Trophoblast cell (in vitro differentiated cells and primary cell): ENCODE measurements at regions not wholly inside any gene's neighbourhood (a gene's known extent, or its start where the extent isn't known, plus 50 kb on each side); places are given as distances from the start of the nearest gene placed in this dataset.

Experiments used
- DNase-seq, 2 donors: peaks; one replicate each; pipeline ENCODE4 v3.0.0-alpha.2; 2016
- H2AFZ ChIP-seq: 2 replicates; pipeline ENCODE4 v1.6.1; 2013; ENCODE audit warnings: low read length, moderate library complexity, mild to moderate bottlenecking; ENCODE audit not compliant: insufficient read depth, poor library complexity
- H2AK5ac ChIP-seq: 2 replicates; pipeline ENCODE4 v1.6.1; 2013; ENCODE audit warnings: mild to moderate bottlenecking, low read length
- H2BK120ac ChIP-seq: 2 replicates; pipeline ENCODE4 v1.6.1; 2013; ENCODE audit warnings: low read length, mild to moderate bottlenecking, moderate library complexity; ENCODE audit not compliant: insufficient read depth, poor library complexity
- H2BK12ac ChIP-seq: 2 replicates; pipeline ENCODE4 v1.6.1; 2013; ENCODE audit warnings: mild to moderate bottlenecking, low read length, moderate library complexity
- H2BK5ac ChIP-seq: 2 replicates; pipeline ENCODE4 v1.6.1; 2013; ENCODE audit warnings: low read length, low read depth, moderate library complexity, mild to moderate bottlenecking; ENCODE audit not compliant: poor library complexity
- H3K14ac ChIP-seq: 2 replicates; pipeline ENCODE4 v1.6.1; 2013; ENCODE audit warnings: mild to moderate bottlenecking, low read length
- H3K18ac ChIP-seq: 2 replicates; pipeline ENCODE4 v1.6.1; 2013; ENCODE audit warnings: mild to moderate bottlenecking, low read length
- H3K23ac ChIP-seq: 2 replicates; pipeline ENCODE4 v1.6.1; 2013; ENCODE audit warnings: low read length
- H3K27ac ChIP-seq: 2 replicates; pipeline ENCODE4 v1.5.1; 2013; ENCODE audit warnings: low read depth, mild to moderate bottlenecking, inconsistent platforms, low read length, moderate library complexity
- H3K27me3 ChIP-seq: 2 replicates; pipeline ENCODE4 v1.6.1; 2013; ENCODE audit warnings: inconsistent platforms, mild to moderate bottlenecking, low read length, moderate library complexity; ENCODE audit not compliant: insufficient read depth
- H3K36me3 ChIP-seq, 2 experiments: 1 replicate in 1 of 2; 2 replicates in 1 of 2; pipeline ENCODE4 v1.6.1; 2013; ENCODE audit warnings: low read length in 2 of 2, mild to moderate bottlenecking in 2 of 2, moderate library complexity in 1 of 2; ENCODE audit not compliant: insufficient read depth in 2 of 2, control insufficient read depth in 1 of 2
- H3K4ac ChIP-seq: 2 replicates; pipeline ENCODE4 v1.6.1; 2013; ENCODE audit warnings: low read depth, mild to moderate bottlenecking, low read length, moderate library complexity
- H3K4me1 ChIP-seq, 2 experiments: 1 replicate in 1 of 2; 2 replicates in 1 of 2; pipeline ENCODE4 v1.6.1; 2013; ENCODE audit warnings: low read length in 2 of 2, mild to moderate bottlenecking in 2 of 2, moderate library complexity in 1 of 2; ENCODE audit not compliant: insufficient read depth in 2 of 2, control insufficient read depth in 1 of 2
- H3K4me2 ChIP-seq: 2 replicates; pipeline ENCODE4 v1.6.1; 2013; ENCODE audit warnings: inconsistent platforms, mild to moderate bottlenecking, low read length, moderate library complexity
- H3K4me3 ChIP-seq: 2 replicates; pipeline ENCODE4 v1.5.1; 2013; ENCODE audit warnings: mild to moderate bottlenecking, low read depth, low read length, inconsistent platforms
- H3K79me1 ChIP-seq: one replicate; pipeline ENCODE4 v1.6.1; 2013; ENCODE audit warnings: low read length
- H3K79me2 ChIP-seq: 2 replicates; pipeline ENCODE4 v1.6.1; 2013; ENCODE audit warnings: low read length, mild to moderate bottlenecking; ENCODE audit not compliant: control insufficient read depth, insufficient read depth, poor library complexity
- H3K9ac ChIP-seq: 2 replicates; pipeline ENCODE4 v1.6.1; 2013; ENCODE audit warnings: mild to moderate bottlenecking, low read length
- H3K9me3 ChIP-seq: 2 replicates; pipeline ENCODE4 v1.6.1; 2013; ENCODE audit warnings: low read depth, mild to moderate bottlenecking, control low read depth, inconsistent platforms, low read length; ENCODE audit not compliant: insufficient read depth
- H4K12ac ChIP-seq: 2 replicates; pipeline ENCODE4 v1.6.1; 2013; ENCODE audit warnings: low read depth, mild to moderate bottlenecking, low read length, moderate library complexity
- H4K8ac ChIP-seq: 2 replicates; pipeline ENCODE4 v1.6.1; 2013; ENCODE audit warnings: low read depth, mild to moderate bottlenecking, low read length, moderate library complexity
- H4K91ac ChIP-seq: one replicate; pipeline ENCODE4 v1.6.1; 2013; ENCODE audit warnings: low read depth, mild to moderate bottlenecking, low read length, moderate library complexity
- WGBS: extraction: QIAGEN DNeasy Blood & Tissue Kit; methylation state at CpG from one replicate; pipeline ENCODE4 v1.1.7; 2013; ENCODE audit warnings: missing lambda C conversion rate; ENCODE audit not compliant: insufficient read length, insufficient coverage; ENCODE audit errors: extremely low coverage; 5-methylcytosine and 5-hydroxymethylcytosine counted together

DNA sequence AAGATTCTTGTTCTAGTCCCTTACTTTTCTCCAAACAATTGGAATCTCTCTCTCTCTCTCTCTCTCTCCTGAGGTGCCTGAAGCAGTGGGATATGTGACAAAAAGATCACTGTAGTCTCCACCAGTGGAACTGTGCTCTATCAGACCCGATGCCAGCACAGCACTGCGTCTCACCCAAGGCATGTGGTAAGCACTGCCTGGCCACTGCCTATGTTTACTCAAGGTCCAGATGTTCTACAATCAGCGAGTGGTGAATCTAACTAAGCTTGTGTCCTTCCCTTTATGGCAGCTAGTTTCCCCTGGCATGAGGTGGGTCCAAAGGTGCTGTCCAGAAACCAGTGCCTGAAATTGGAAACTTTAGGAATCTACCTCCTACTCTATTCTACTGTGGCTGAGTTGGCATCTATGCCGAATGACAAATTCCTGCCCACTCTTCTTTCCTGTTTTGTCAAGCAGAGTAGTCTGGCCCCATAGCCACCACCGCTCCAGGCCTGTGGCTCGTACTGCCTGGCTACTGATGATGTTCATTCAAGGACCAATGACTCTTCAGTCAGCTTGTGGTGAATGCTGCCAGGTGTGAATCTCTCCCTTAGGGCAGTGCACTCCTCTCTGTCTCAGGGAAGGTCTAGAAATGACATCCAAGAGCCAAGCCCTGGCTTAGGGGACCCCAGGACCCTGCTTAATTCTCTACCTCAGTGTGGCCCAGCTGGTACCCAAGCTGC is 416.5 kb downstream of the TEX13C start:
- no peak overlapping the region for H2AFZ ChIP-seq
- no peaks in the 10 kb centered on the region for H3K79me2 ChIP-seq
- H3K4me2 ChIP-seq: no peak overlapping the region
- H3K14ac ChIP-seq: no peak overlapping the region
- H2AK5ac ChIP-seq: no peak overlapping the region
- no peak overlapping the region for H4K8ac ChIP-seq
- no peak overlapping the region for H2BK120ac ChIP-seq
- no peak overlapping the region for H3K23ac ChIP-seq
- no peaks in the 10 kb centered on the region for H3K79me1 ChIP-seq
- no peaks in the 10 kb centered on the region for H3K9me3 ChIP-seq
- no peak overlapping the region for H4K91ac ChIP-seq
- H3K27me3 ChIP-seq: no peaks in the 10 kb centered on the region
- H3K4ac ChIP-seq: no peak overlapping the region
- H2BK12ac ChIP-seq: no peak overlapping the region
- no CpG with 5 or more reads among the region's 6 CpGs for WGBS
- no peak for DNase-seq
- H3K4me3 ChIP-seq: no peak overlapping the region
- no peak overlapping the region for H2BK5ac ChIP-seq
- H3K27ac ChIP-seq: no peak overlapping the region
- no peak overlapping the region for H4K12ac ChIP-seq
- H3K4me1 ChIP-seq: no peaks in the 10 kb centered on the region
- no peak overlapping the region for H3K18ac ChIP-seq
- H3K36me3 ChIP-seq: no peaks in the 10 kb centered on the region
- H3K9ac ChIP-seq: no peak overlapping the region

DNA sequence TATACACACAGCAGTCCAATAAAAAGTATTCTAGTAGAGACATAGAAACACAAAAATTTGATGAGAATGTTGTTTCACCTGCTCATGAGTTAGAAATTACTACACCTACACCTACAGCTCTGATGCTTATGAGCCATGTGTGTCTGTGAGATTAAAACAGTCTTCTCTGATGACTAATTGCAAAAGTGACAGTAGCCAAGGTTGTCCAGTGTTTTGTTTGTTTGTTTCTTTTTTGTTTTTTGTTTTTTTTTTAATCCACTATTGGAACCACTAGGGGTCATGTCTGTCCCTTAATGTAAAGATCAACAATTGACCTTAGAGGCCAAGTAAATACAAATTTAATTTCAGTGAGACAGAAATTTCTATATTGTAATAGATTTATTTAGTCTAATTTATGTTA is 423.1 kb downstream of the TEX13C start:
- H3K4me3 ChIP-seq: no peak overlapping the region
- H2AK5ac ChIP-seq: no peak overlapping the region
- H3K18ac ChIP-seq: no peak overlapping the region
- H3K4me2 ChIP-seq: no peak overlapping the region
- H3K23ac ChIP-seq: no peak overlapping the region
- H2BK5ac ChIP-seq: no peak overlapping the region
- H3K79me1 ChIP-seq: no peaks in the 10 kb centered on the region
- DNase-seq: no peak
- H3K14ac ChIP-seq: no peak overlapping the region
- H3K27ac ChIP-seq: no peak overlapping the region
- no peaks in the 10 kb centered on the region for H3K36me3 ChIP-seq
- no peak overlapping the region for H3K9ac ChIP-seq
- H4K91ac ChIP-seq: no peak overlapping the region
- H2AFZ ChIP-seq: no peak overlapping the region
- no peaks in the 10 kb centered on the region for H3K4me1 ChIP-seq
- no peaks in the 10 kb centered on the region for H3K27me3 ChIP-seq
- H3K4ac ChIP-seq: no peak overlapping the region
- no peak overlapping the region for H4K12ac ChIP-seq
- no peak overlapping the region for H2BK12ac ChIP-seq
- no peaks in the 10 kb centered on the region for H3K79me2 ChIP-seq
- H4K8ac ChIP-seq: no peak overlapping the region
- H3K9me3 ChIP-seq: no peaks in the 10 kb centered on the region
- no peak overlapping the region for H2BK120ac ChIP-seq

DNA sequence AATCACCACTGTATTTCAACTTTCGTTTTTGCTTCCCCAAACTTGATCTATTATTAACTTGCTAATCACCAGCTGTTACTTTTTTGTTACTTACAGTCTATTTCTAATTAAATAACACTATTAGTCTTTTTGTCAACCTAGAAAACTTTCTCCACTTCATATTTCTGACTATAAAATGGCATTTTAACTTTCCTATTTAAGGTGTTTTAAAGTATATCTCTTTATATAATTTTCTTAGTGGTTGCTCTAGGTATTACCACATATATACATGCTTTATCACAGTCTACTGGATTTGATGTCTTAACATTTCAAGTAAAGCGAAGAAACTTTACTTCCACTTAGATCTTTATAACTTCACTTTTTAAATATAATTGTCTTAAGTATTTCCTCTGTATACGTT is 421.2 kb downstream of the DCAF12L2 start:
- no CpG with 5 or more reads among the region's 3 CpGs for WGBS
- no peak for DNase-seq
- Histone ChIP-seq H2BK120ac (no peak overlapping the region), H3K79me1 (no peaks in the 10 kb centered on the region), H3K23ac (no peak overlapping the region), H3K36me3 (no peaks in the 10 kb centered on the region), H3K9ac (no peak overlapping the region), H3K18ac (no peak overlapping the region), H3K79me2 (no peaks in the 10 kb centered on the region), H2BK12ac (no peak overlapping the region), H3K27ac (no peak overlapping the region), H3K14ac (no peak overlapping the region), H3K4me2 (no peak overlapping the region), H4K91ac (no peak overlapping the region), H4K12ac (no peak overlapping the region), H3K4ac (no peak overlapping the region), H3K9me3 (no peaks in the 10 kb centered on the region), H3K27me3 (no peaks in the 10 kb centered on the region), H3K4me3 (no peak overlapping the region), H4K8ac (no peak overlapping the region), H2AK5ac (no peak overlapping the region), H2BK5ac (no peak overlapping the region), H3K4me1 (no peaks in the 10 kb centered on the region), H2AFZ (no peak overlapping the region)

DNA sequence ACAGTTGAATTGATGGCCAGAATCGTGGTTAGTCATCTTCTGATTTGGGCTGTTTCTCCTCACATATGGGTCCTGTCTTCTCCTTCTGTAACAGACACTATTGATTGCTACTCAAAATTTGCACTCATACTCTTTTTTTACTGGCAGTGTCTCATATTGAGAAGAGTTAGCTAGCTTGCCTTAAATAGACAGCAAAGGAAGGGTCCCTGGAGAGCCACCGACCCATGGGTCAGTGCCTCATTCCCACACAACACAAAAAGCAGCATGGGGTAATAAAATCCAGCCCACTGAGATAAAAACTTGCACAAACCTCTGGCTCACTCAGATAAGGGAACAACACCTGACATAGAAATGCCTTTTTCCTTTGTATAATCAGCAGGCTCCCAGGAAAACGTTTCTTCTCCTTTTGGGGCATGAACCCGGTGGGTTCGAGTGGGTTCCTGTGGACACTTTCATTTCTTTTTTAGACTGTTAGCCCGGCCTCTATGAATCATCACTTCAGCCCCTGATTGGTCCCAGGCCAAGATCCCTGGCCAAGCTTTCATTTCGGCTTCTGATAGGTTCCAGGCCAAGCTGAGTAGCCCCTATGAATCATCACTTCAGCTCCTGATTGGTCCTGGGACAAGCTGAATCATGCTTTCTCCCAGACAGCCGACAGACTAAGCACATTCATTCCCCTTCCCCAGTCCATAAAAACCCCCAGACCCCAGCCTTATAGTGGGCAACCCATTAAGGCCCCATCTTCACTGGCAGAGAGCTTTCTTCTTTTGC is 408.1 kb downstream of the DCAF12L2 start:
- no peak overlapping the region for H2BK5ac ChIP-seq
- no peak overlapping the region for H3K27ac ChIP-seq
- H3K4me3 ChIP-seq: no peak overlapping the region
- WGBS: no CpG with 5 or more reads among the region's 8 CpGs
- H3K23ac ChIP-seq: no peak overlapping the region
- no peaks in the 10 kb centered on the region for H3K36me3 ChIP-seq
- H2BK12ac ChIP-seq: no peak overlapping the region
- H4K91ac ChIP-seq: no peak overlapping the region
- H4K12ac ChIP-seq: no peak overlapping the region
- no peak overlapping the region for H3K9ac ChIP-seq
- H3K9me3 ChIP-seq: no peaks in the 10 kb centered on the region
- DNase-seq: no peak
- no peak overlapping the region for H4K8ac ChIP-seq
- H3K27me3 ChIP-seq: no peaks in the 10 kb centered on the region
- H2BK120ac ChIP-seq: no peak overlapping the region
- no peak overlapping the region for H2AFZ ChIP-seq
- no peak overlapping the region for H2AK5ac ChIP-seq
- no peak overlapping the region for H3K4me2 ChIP-seq
- no peak overlapping the region for H3K4ac ChIP-seq
- H3K14ac ChIP-seq: no peak overlapping the region
- no peaks in the 10 kb centered on the region for H3K79me1 ChIP-seq
- H3K18ac ChIP-seq: no peak overlapping the region
- no peaks in the 10 kb centered on the region for H3K79me2 ChIP-seq
- H3K4me1 ChIP-seq: no peaks in the 10 kb centered on the region
